K562 (cell line): ENCODE measurements at regions not wholly inside any gene's neighbourhood (a gene's known extent, or its start where the extent isn't known, plus 50 kb on each side); places are given as distances from the start of the nearest gene placed in this dataset.

ENCODE experiments used
- AFF4 ChIP-seq: sonication (generic); formaldehyde crosslinking; IDR thresholded peaks from 2 replicates; pipeline ENCODE4 v1.8.0; 2023; ENCODE audit warnings: mild to moderate bottlenecking, missing genetic modification reagents
- ASH1L ChIP-seq: fragments of 450-650 bp; IDR thresholded peaks from 2 replicates; pipeline ENCODE4 v1.6.1; 2018; ENCODE audit warnings: borderline replicate concordance, mild to moderate bottlenecking, low read depth; ENCODE audit not compliant: partially characterized antibody
- DACH1 ChIP-seq: fragments of 450-650 bp; IDR thresholded peaks from 2 replicates; pipeline ENCODE4 v1.6.1; 2018; ENCODE audit not compliant: partially characterized antibody
- EP400 ChIP-seq: fragments of 450-650 bp; IDR thresholded peaks from 2 replicates; pipeline ENCODE4 v1.6.1; 2017; ENCODE audit warnings: antibody characterized with exemption, mild to moderate bottlenecking, moderate library complexity
- ETV5 ChIP-seq: sonication (generic); formaldehyde crosslinking; IDR thresholded peaks from 2 replicates; pipeline ENCODE4 v1.4.0; 2020; ENCODE audit warnings: low read depth, mild to moderate bottlenecking, missing genetic modification reagents
- ETV6 ChIP-seq, 3 experiments: fragments of 150-350 bp in 1 of 3; sonication (generic) in 1 of 3; formaldehyde crosslinking in 1 of 3; IDR thresholded peaks; 2 replicates each; pipeline versions ENCODE4 v1.6.1 to v1.8.0; 2014 to 2022; ENCODE audit warnings: borderline replicate concordance in 2 of 3, low read depth in 2 of 3, antibody characterized with exemption in 1 of 3, low read length in 1 of 3, mild to moderate bottlenecking in 1 of 3, missing genetic modification reagents in 1 of 3
- FOXA3 ChIP-seq, 2 experiments: fragments of 450-650 bp in 1 of 2; sonication (generic) in 1 of 2; formaldehyde crosslinking; IDR thresholded peaks in 1 of 2; conservative IDR thresholded peaks in 1 of 2; 2 replicates each; pipeline versions ENCODE4 v1.4.0 to v1.8.0; 2020 to 2022; ENCODE audit warnings: mild to moderate bottlenecking in 2 of 2, missing genetic modification reagents in 1 of 2
- FOXJ3 ChIP-seq: sonication (generic); formaldehyde crosslinking; IDR thresholded peaks from 2 replicates; pipeline ENCODE4 v1.4.0; 2020; ENCODE audit warnings: mild to moderate bottlenecking, missing genetic modification reagents
- HOMEZ ChIP-seq: fragments of 250-450 bp; sonication (Bioruptor Pico); IDR thresholded peaks from 2 replicates; pipeline ENCODE4 v1.4.0; 2020; ENCODE audit warnings: mild to moderate bottlenecking, moderate library complexity
- MEF2A ChIP-seq: IDR thresholded peaks from 2 replicates; pipeline ENCODE4 v1.6.1; 2011; ENCODE audit warnings: low read depth, mild to moderate bottlenecking, low read length, moderate library complexity; ENCODE audit not compliant: control insufficient read depth
- RBM14 ChIP-seq: fragments of 200-400 bp; formaldehyde crosslinking; IDR thresholded peaks from 2 replicates; pipeline ENCODE4 v1.6.1; 2018; ENCODE audit warnings: low read depth, mild to moderate bottlenecking, low read length, moderate library complexity, borderline replicate concordance; ENCODE audit not compliant: insufficient read depth
- SMAD2 ChIP-seq: fragments of 150-350 bp; IDR thresholded peaks from 2 replicates; pipeline ENCODE4 v1.6.1; 2014; ENCODE audit warnings: low read depth, mild to moderate bottlenecking, low read length
- SMARCE1 ChIP-seq: fragments of 450-650 bp; IDR thresholded peaks from 2 replicates; pipeline ENCODE4 v1.7.1; 2016; ENCODE audit warnings: mild to moderate bottlenecking
- SRSF1 ChIP-seq: fragments of 200-400 bp; formaldehyde crosslinking; IDR thresholded peaks from 2 replicates; pipeline ENCODE4 v1.6.1; 2017; ENCODE audit warnings: mild to moderate bottlenecking, low read depth, low read length, moderate library complexity
- TAF7 ChIP-seq: fragments of 450-650 bp; IDR thresholded peaks from 2 replicates; pipeline ENCODE4 v1.6.1; 2016; ENCODE audit warnings: missing genetic modification characterization, missing compliant biosample characterization
- TARDBP ChIP-seq: fragments of 450-650 bp; IDR thresholded peaks from 2 replicates; pipeline ENCODE4 v1.6.1; 2016
- TCFL5 ChIP-seq: fragments of 250-450 bp; sonication (Bioruptor Pico); conservative IDR thresholded peaks from 2 replicates; pipeline ENCODE4 v1.6.1; 2021; ENCODE audit warnings: mild to moderate bottlenecking, moderate library complexity, matching md5 sums
- YBX1 ChIP-seq: fragments of 450-650 bp; IDR thresholded peaks from 2 replicates; pipeline ENCODE4 v1.7.1; 2016; ENCODE audit warnings: mild to moderate bottlenecking
- ZNF239 ChIP-seq: fragments of 250-450 bp; sonication (Bioruptor Pico); IDR thresholded peaks from 2 replicates; pipeline ENCODE4 v1.4.0; 2020; ENCODE audit warnings: mild to moderate bottlenecking
- ZNF311 ChIP-seq: fragments of 250-450 bp; sonication (Bioruptor Pico); IDR thresholded peaks from 2 replicates; pipeline ENCODE4 v1.4.0; 2020; ENCODE audit warnings: mild to moderate bottlenecking, moderate library complexity
- ZNF583 ChIP-seq: fragments of 250-450 bp; sonication (Bioruptor Pico); IDR thresholded peaks from 2 replicates; pipeline ENCODE4 v1.4.0; 2020
- ZNF707 ChIP-seq: fragments of 250-450 bp; sonication (Bioruptor Pico); conservative IDR thresholded peaks from 2 replicates; pipeline ENCODE4 v1.8.0; 2022; ENCODE audit warnings: inconsistent platforms, mild to moderate bottlenecking, moderate library complexity

- no peak for TF ChIP-seq HOMEZ (CRISPR knock-in tag)
- peak; percentile 40; the same call in 1 of the 2 replicates for TF ChIP-seq EP400
- no peak for TF ChIP-seq SRSF1
- no peak for TF ChIP-seq TAF7 (tag)
- TF ChIP-seq ZNF583 (CRISPR knock-in tag), result no peak
- no peak for TF ChIP-seq YBX1
- TF ChIP-seq FOXA3 (CRISPR knock-in tag; conservative IDR thresholded peaks at IDR 0.05 in 1 of 2, IDR thresholded peaks at IDR 0.05 in 1 of 2), result peak in 1 of 2 experiments; percentile 22; a peak in 1 of 4 replicates
- TF ChIP-seq ASH1L, result no peak
- no peak for TF ChIP-seq ZNF239
- TF ChIP-seq ZNF707 (CRISPR knock-in tag), result no peak
- no peak for TF ChIP-seq RBM14
- peak; percentile 83 for TF ChIP-seq SMARCE1
- no peak for TF ChIP-seq SMAD2
- TF ChIP-seq AFF4 (CRISPR knock-in tag), result no peak; the same call in 1 of the 2 replicates
- TF ChIP-seq FOXJ3 (CRISPR knock-in tag), result no peak
- TF ChIP-seq ETV5 (CRISPR knock-in tag), result no peak
- TF ChIP-seq DACH1, result no peak
- TF ChIP-seq TCFL5, result no peak
- no peak for TF ChIP-seq MEF2A
- no peak for TF ChIP-seq ZNF311 (CRISPR knock-in tag)
- TF ChIP-seq ETV6 (IDR thresholded peaks at IDR 0.05; ENCODE audit: borderline replicate concordance in 1 of 2, low read depth in 2 of 2, low read length in 1 of 2), result 0 out of 4 replicates have a peak, but pooled peaks of 1 of the 2 experiments have one; percentile 32
- TF ChIP-seq ETV6 (CRISPR knock-in tag; IDR thresholded peaks at IDR 0.05; ENCODE audit: borderline replicate concordance), result no peak
- TF ChIP-seq TARDBP, result no peak
These were observed 432.1 kb downstream of the LPIN1 start (continued) for GRCh38 chr2:12178289-12179080.
